Effector CD8-positive, alpha-beta T cell (primary cell): ENCODE measurements at regions not wholly inside any gene's neighbourhood (a gene's known extent, or its start where the extent isn't known, plus 50 kb on each side); places are given as distances from the start of the nearest gene placed in this dataset.

Experiments
- DNase-seq: peaks from one replicate; lab custom pipeline; 2025; lab: John Stamatoyannopoulos, UW

DNA sequence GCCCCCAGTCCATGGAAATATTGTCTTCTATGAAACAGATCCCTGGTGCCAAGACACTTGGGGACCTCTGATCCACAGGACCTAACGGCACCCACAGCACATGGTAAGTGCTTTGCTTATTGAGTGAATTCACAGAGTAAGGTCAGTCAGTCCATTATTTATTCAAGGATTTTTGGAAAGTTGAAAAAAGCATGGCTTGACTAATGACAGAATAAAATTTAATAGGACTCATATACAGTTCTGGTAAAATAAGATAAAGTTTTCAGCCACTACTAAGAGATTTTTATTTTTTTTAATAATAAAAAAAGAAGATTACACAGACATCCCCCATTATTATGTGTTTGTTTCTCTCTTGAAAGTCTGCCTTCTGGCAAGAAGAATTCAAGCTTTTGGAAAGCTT lies 490.6 kb upstream of the HS3ST1 start:
- no peak for DNase-seq

DNA sequence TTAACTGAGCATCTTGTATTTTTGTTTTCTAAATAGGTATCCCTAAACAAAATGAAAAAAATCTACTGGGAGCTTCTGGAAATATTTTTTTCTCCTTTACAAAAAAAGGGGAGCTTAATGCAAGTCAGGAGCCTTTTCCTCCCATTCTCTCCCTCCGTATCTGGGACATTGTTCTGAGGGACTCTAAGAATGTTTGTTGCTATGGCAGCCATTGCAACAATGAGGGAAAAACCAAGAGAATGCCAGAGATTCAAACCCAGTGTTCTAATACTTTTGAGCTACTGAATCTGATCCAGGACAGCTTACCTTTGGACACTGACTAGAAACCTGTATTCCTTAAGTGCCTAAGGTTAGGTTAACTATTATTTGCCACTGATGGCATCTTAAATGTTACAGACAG lies 485.7 kb upstream of the HS3ST1 start:
- no peak for DNase-seq

DNA sequence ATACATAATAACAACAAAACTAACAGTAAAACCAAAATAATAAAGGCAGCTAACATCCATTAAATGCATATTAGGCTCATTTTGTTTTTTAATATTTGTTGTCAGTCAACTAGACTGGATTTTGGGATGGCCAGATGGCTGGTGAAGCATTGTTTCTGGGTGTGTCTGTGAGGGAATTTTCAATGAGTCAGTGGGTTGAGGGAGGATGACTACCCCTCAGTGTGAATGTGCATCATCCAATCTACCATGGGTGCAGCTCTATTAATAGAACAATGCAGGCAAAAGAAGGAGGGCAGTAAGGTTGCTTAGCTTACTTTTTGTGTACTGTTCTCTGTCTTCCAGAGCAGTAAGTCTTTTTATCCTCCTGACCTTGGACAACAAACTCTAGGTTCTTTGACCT lies 484.2 kb upstream of the HS3ST1 start:
- no peak for DNase-seq

DNA sequence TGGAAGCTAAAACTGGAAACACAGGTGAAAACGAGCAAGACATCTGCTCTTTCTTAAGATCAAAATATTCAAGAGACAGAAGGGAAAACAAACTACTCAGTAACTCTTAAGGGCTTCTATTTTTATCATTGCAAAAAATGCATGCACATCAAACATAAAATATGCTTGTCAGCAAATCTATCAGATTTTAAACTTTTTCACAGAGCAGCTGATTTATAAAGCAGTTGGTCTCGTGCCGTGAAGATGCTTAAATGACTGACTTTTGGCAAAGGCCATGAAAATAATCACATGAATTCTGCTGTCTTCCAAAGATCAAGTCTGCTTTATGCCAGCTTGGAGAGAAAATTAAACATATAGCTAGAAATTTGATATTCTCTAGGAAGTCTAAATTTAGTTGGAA lies 482.1 kb upstream of the HS3ST1 start:
- no peak for DNase-seq

DNA sequence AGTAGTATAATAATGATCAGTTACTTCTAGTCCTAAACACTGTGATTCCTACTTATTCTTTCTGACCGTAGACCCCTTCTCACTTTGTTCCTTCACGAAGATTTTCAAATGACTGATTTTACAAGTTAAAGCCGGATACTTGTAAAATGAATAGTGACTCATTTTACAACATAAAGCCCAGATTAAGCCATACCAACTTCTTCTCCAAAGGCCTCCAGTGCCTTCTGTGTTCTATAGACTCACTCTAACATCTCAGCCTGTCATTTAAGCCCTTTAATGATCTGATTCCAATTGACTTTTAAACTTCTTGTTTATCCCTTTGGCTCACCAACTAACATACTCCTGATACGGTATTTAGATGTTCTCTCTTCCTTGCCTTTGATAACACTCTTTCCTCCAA lies 480.0 kb upstream of the HS3ST1 start:
- DNase-seq, result no peak

DNA sequence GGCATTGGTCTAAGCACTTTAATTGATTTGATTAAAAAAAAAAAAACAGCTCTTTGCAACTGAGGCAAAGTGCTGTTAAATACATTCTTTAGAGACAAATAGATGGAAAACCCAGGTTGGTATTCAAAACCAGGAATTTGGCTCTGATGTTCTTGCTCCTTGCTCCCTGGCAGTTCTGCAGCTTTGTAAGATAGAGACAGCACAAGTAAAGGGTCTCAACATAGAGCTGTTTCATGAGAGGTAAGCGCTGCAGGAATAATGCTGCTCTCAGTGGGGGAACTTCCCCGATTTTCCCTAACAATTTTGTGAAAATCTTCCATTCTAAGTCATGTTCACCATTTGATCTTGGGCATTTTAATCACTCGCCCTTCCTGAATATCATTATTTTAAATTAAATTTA lies 479.5 kb upstream of the HS3ST1 start:
- DNase-seq, result no peak

DNA sequence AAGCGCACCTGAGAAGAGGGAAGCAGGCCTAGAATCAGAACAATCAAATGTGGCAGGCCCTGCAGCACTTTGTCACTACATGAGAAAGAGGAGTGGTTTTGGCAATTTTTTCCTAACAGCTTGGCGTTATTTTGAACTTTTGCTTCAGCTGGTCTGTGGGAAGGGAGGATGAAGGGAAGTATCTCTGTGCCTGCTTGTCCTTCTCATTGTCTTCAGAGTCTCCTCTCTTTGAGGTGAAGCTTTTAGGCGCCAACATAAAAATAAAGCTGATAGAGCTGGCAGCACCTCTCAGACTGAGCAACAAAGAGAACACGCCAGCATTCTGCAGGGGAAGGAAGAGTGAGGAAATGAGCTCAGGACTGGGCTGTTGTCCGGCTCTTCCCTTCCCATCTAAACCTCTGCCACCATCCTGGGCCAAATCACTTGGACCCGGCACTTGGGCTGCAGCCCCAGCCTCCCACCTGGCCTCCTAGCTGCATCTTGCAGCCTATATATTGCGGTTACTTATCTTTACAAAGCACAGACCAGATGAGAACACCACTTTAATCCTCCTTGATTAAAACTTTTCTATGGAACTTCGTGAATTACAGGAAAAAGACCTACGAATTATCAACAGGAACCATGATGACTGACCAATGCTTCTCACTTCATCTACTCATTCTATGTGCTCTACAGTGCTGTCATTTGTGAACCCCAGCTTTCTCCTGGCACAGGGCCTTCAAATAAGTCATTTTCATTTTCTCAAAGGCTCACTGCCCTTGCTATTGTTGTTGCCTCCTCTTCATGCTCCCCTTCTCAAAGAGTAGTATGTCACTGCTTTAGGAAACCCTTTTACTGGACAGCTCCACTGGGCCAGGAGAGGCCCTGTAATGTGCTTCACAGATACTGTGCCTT lies 476.4 kb upstream of the HS3ST1 start:
- DNase-seq, result no peak

DNA sequence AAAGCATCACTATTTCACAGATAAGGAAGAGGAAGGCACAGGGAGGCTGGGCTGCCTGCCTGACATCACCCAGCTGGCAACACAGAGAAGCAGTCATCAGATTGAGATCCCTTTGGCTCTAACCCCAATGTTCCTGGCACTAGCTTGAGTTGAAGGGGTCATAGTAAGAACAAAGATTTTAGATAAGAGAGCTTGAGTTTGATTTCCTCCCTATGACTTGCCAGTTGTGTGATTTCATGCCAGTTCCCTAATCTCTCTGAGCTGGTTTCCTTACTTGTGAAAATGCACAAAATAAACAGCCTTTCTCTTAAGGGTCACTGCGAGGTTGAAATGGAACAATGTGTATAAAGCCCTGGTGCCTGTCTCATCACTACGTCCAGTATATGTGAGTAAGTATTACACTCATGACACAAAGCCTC lies 475.4 kb upstream of the HS3ST1 start:
- DNase-seq, result no peak

DNA sequence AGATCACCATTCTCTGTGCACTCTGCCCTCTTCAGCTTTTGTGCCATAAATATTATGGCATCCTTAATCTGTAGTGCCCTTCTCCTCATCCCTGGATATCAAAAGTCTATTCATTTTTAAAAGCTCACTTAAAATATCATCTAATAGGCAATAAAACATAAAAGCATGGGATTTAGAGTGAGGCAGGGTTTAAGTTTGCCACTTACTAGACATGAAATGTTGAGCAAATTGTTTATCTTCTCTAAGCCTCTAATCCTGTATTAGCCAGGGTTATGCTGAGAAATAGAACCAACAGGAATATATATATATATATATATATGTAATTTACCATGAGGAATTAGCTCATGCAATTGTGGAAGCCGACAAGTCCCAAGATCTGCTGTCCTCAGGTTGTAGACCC lies 472.4 kb upstream of the HS3ST1 start:
- no peak for DNase-seq

DNA sequence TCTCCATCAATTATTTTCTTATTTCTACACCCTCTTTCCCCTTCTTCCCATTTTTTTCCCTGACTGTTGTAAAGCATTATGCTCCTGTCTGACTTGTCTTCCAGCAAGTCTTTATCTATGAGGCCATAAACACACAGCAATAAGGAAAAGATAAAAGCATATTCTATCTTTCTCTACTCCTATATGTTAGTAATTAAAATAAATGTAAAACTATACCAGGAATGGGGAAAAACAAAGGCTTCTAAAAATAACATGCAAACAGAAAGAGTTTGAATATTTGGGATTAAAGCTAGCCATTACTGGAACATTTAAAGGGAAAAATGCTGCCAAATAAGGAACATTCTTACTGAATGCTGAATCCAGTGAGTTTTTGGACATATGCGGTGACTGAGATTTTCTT lies 471.7 kb upstream of the HS3ST1 start:
- DNase-seq, result no peak

DNA sequence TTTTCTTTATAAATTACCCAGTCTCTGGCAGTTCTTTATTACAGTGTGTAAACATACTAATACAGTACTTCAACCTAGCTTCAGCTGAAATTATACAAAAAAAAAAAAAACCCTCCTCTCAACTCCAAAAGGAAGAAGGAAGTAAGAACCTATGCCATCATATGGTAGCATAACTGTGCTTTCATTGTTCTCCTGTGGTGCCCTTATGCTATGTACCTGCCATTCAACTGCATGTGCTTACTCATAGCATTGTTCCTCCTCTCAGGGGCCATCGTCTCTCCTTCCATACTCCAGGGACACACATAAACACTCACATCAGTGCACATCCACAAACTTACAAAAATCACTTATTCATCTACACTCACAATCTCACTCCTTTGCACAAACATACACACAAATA lies 470.1 kb upstream of the HS3ST1 start:
- DNase-seq, result no peak

DNA sequence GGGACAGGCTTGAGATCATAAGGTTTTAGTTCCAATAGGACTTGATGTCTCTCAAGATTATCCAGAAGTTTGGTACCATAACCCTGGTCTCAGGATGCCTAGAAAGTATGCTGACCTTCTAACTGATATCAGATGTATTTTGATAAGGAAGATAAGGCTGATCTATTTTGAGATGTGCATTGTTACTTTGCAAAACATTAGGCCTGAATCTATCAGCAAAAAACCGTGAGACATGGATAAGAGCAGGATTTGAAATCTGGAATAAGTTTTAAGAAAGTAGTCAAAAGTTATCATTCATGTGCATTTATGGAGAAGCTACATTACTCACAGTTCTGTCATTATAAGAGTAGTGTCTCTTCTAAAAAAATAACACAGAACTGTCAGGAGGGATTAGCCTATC lies 467.1 kb upstream of the HS3ST1 start:
- DNase-seq, result no peak

DNA sequence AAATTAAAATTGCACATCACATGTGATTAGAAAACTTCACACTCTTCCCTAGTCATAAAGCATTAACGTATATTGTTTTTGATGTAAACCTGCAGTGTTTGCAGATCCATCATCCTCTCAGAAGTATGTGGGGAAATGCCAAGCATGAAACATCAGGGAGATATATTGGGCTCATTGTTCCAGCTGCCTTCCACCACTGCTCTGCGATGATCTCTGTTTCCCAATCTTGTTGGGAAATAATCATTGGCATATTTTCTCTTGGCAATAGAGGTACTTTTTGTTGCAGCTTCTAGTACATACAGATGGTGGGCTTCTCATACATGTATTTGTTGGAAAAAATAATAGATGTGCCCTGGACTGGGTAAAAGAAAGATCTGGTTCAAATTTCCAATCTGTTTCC lies 466.3 kb upstream of the HS3ST1 start:
- no peak for DNase-seq

DNA sequence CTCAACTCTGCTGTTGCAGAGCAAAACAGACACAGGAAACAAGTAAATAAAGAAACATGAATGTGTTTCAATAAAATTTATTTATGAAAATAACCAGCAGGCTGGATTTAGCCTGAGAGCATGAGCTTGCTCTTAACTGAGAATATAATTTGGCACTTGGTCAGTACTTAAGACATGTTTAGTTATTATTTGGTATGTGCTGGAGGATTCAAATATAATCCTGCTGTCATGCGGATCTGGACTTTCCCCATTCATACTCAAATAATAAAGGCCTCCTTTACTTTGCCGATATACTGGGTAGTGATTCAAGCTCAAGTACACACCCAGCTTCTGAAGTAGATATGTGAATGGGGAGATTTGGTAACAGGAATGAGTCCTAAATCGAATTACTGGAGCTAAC lies 465.5 kb upstream of the HS3ST1 start:
- no peak for DNase-seq

DNA sequence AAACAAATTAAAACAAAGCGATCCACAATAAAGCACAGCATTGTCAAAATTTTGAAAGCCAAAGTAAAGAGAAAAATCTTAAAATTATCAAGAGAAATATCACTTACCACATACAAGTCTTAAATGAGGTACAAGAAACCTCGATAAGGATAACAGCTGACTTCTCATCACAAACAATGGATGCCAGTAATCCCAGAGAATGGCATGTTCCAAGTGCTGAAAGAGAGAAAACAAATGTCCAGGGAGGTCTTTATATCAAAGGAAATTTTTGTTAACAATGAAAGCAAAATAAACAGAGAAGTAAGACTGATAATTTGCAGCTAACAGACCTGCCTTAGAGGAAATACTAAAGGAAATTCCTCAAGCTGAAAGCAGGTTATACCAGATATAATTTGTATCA lies 460.4 kb upstream of the HS3ST1 start:
- no peak for DNase-seq

DNA sequence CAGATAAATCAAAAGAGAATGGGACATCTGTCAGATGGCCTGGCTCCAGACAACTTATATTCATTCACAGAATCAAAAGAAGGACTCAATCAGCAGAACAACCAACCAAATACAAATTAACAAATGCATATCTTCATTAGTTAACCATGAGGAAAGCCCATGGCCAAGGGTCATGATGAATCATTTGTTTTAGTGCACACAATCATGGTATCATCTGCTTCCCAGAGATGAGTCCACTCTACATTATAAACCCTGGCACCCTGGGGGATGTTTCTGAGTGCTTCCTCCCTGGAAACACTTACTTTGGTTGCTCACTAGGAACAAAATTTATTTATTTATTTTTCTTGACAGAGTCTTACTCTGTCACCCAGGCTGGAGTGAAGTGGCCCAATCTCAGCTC lies 453.3 kb upstream of the HS3ST1 start:
- DNase-seq, result no peak

DNA sequence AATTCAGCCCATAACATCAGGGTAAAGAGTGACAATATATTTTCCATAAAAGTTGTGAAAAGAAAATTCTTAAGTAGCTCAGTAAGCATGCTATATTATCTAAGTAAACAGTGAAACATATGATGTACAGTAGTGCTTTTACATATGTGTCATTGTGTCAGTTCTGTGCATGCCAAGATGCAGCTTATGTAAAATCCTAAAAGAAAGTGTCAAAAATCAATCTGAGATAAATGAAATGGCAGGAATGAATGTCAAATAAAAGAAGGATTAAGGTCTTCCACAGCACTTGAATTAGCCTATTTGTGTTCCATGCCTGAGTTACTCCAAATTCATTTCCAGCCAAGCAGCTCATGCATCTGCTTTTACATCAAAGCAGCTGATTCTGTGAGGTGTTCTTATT lies 452.7 kb upstream of the HS3ST1 start:
- no peak for DNase-seq

DNA sequence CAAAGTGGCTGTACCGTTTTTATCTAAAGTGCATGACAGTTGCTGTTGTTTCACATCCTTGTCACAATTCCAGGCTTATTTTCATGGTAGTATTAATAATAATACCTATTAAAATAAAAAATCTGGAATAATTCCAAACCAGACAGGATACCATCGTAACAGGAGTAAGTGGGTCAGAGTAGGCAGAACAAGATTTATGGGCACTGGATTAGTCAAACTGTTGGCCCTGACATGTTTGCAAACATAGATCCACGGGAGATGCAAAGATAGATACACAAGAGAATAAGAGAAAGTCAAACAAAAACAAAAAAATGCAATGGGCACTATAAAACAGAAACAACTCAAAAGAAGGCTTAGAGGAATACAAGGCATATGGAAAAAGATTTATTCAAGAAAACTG lies 449.5 kb upstream of the HS3ST1 start:
- DNase-seq, result no peak

DNA sequence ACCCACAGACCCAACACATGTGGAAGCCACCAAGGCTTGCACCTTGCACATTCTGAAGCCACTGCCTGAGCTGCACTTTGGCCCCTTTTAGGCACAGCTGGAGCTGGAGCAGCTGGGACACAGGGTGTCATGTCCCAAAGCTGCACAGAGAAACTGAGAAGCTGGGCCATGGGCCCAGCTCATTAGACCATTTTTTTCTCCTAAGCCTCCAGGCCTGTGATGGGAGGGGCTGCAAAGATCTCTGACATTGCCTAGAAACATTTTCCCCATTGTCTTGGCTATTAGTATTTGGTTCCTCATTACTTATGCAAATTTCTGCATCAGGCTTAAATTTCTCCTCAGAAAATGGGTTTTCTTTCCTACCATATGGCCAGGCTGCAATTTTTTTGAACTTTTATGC lies 447.4 kb upstream of the HS3ST1 start:
- no peak for DNase-seq

DNA sequence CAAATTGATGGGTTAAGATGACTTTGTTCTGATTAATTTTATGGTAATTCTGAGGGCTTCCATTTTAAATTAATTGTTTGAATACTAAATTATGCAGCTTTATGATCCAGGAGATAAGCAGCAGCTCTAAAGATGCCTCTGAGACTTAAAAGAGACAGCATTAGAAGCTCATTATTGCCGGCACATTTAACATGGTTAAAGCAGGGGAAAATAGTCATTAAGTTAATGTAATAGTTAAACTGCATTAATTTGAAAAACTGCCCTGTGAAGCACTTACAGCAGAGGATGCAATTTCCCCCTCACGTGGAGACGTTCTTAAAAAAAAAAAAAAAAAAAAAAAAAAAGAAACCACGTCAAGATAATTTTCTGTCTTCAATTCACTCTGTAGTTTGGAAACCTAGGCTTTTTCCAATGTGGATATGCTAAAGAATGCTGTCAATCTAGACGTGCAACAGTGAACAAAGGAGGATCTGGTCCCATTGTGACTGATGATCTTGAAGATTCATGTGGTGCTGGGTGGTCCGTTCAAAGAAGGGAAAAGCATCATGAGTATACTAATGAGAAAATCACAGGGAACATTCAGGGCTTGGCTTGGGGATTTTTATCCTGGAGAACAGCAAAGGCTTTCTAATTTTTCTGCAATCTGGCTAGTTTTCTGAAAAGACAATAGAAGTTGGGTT lies 440.6 kb upstream of the HS3ST1 start:
- no peak for DNase-seq

DNA sequence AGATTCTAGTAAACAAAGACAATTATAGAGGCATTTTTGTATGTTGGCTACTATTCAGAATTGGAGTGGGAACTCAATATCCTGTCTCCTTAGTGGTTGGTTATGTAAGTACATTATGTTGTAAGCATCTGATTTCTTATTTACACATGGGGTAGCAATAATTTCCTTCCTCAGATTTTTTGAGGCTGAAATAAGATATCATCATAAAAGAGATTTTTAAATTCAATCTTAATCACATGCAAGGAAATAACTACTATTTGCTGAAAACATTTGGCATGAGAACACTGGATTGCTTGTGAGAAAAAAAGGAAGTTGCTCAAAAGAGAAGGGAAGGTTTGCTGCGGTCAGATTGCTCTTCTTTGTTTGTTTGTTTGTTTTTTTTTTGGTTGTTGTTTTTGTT lies 437.7 kb upstream of the HS3ST1 start:
- no peak for DNase-seq

DNA sequence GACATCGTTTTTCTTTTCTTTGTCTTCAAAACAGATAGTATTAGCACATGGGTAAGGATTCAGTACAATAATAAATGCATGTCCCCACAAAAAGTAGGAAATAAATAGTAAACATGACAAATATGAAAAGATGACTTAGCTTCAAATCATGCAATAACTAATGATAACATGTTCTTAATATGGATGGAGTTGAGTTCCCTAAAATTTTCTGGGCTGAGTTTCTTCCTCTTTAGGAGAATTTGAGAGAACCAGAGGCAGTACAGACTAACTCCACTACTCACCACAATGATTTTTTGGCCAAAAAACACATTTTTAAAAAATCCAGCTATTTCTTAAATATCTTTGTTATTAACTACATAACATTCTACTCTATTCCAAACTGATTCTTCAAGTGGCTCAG lies 432.3 kb upstream of the HS3ST1 start:
- no peak for DNase-seq

DNA sequence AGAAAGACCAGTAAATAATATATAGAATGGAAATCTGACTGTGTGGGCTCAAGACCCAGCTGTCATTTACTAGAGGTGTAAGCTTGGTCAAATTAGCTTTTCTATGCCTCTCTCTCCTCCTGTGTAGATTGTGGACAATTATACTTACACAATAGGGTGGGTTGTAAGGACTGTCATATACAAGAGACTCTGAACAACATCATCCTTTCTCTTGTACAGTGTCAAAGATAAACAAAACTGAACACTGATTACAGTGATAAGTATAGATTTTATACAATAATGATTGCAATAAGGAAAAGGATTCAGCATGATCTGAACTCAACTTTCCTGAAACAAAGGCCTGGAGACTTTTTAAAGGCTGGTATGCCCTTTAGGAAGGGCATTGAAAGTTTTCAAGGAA lies 429.2 kb upstream of the HS3ST1 start:
- DNase-seq, result no peak

DNA sequence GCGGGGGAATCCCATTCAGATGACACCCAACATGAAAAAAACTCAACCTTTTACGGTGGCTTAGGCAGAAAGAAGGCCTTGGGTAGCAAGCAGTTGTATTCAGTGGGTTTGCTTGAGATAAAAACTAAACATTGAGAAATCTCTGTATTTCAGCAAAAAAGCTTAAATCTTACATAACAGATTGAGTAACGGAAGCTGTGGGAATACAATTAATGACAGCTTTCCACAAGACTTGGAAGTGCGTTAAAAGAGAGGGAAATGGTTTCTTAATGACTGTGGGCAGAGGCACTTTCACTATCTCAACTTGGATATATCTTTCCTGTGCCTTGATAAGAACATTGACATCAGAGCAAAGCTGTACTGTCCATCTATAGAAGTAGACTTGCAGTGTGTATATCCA lies 418.5 kb upstream of the HS3ST1 start:
- no peak for DNase-seq
